Transverse colon (tissue), 4 donors: ENCODE measurements at regions not wholly inside any gene's neighbourhood (a gene's known extent, or its start where the extent isn't known, plus 50 kb on each side); places are given as distances from the start of the nearest gene placed in this dataset.

Experiments used
- DNase-seq: peaks from one replicate; pipeline ENCODE4 v3.0.0-alpha.2; 2019
- H3K27ac ChIP-seq, 4 donors: fragments of 200-600 bp; sonication (generic); 2 replicates each; pipeline ENCODE4 v1.5.1; 2016 to 2018; ENCODE audit warnings: inconsistent platforms in 4 of 4
- H3K27me3 ChIP-seq: fragments of 200-600 bp; sonication (generic); 2 replicates; pipeline ENCODE4 v1.5.1; 2017; ENCODE audit warnings: inconsistent platforms
- H3K36me3 ChIP-seq, 4 donors: fragments of 200-600 bp; sonication (generic); 2 replicates each; pipeline ENCODE4 v1.5.1; 2017 to 2019; ENCODE audit warnings: inconsistent platforms in 4 of 4
- H3K4me1 ChIP-seq, 4 donors: fragments of 200-600 bp; sonication (generic); 2 replicates each; pipeline ENCODE4 v1.5.1; 2017 to 2020; ENCODE audit warnings: inconsistent platforms in 4 of 4
- H3K4me3 ChIP-seq, 4 donors: fragments of 200-600 bp; sonication (generic); 1 replicate in 1 of 4; 2 replicates in 3 of 4; pipeline versions ENCODE4 v1.5.1 to v1.6.1; 2017 to 2019; ENCODE audit warnings: inconsistent platforms in 4 of 4
- H3K9me3 ChIP-seq, 2 donors: fragments of 200-600 bp; sonication (generic); 2 replicates each; pipeline ENCODE4 v1.5.1; 2017 to 2019; ENCODE audit warnings: inconsistent platforms in 2 of 2
- EP300 ChIP-seq: sonication (generic); formaldehyde crosslinking; IDR thresholded peaks from one replicate; pipeline ENCODE4 v1.6.1; 2017; ENCODE audit warnings: antibody characterized with exemption, low read depth
- POLR2A ChIP-seq: fragments of 450-650 bp; IDR thresholded peaks from one replicate; pipeline ENCODE4 v1.6.1; 2016; ENCODE audit warnings: antibody characterized with exemption, mild to moderate bottlenecking, moderate library complexity
- POLR2AphosphoS5 ChIP-seq, 3 donors: sonication (generic); formaldehyde crosslinking; IDR thresholded peaks; one replicate each; pipeline ENCODE4 v1.6.1; 2016; ENCODE audit warnings: antibody characterized with exemption in 3 of 3
- WGBS, 2 donors: methylation state at CpG; one replicate each; pipeline ENCODE4 v1.1.5; 2018; ENCODE audit warnings: low coverage in 1 of 2; 5-methylcytosine and 5-hydroxymethylcytosine counted together
- in situ Hi-C, 4 donors: fragments of 200-750 bp; cut with MboI; loops; one replicate each; pipeline versions ENCODE4 v1.15.0 to v1.15.1; 2017; ENCODE audit warnings: low sequenced_read_pairs in 3 of 4, low pct_ligation_motif_present in 1 of 4, low pct_unique_long_range_greater_than_20kb in 1 of 4
- intact Hi-C: fragments of 100-400 bp; cut with DNase I; formaldehyde crosslinking; loops from one replicate; pipeline ENCODE4 v1.15.1; 2023; ENCODE audit warnings: low total_unique reads
- TF ChIP-seq, protein P1 (sequence below), 5 experiments: fragments of 200-600 bp in 3 of 5; fragments of 450-650 bp in 2 of 5; sonication (generic) in 3 of 5; IDR thresholded peaks; 1 replicate in 2 of 5; 2 replicates in 3 of 5; pipeline ENCODE4 v1.5.1; 2016 to 2017; ENCODE audit warnings: antibody characterized with exemption in 5 of 5, inconsistent platforms in 3 of 5, mild to moderate bottlenecking in 2 of 5, moderate library complexity in 1 of 5

DNA sequence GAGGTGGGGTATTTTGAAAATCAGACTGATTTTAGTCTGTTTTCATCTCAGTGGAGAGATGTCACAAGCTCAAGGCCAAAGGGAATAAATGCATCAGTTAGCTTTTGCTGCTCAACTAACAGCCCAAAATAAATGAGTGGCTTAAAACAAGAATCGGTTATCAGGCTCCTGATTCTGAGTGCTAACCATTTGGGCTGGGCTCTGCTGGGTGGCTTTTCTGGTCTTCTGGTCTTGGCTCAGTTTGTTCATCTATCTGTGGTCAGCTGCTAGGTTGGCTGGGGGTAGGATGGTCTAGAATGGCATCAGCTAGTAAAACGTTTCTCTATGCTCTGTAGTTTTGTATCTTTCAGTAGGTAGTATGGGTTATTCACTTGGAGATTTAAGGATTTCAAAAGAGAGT is 357.5 kb upstream of the JAG1 start:
- H3K9me3 ChIP-seq: no peaks in the 10 kb centered on the region
- intact Hi-C loops (no loop called here), in situ Hi-C loops (no loop called here)
- no peak for DNase-seq
- no peaks in the 10 kb centered on the region for H3K4me1 ChIP-seq
- no peak for TF ChIP-seq POLR2AphosphoS5 (IDR thresholded peaks at IDR 0.05)
- TF ChIP-seq EP300: no peak
- no peak for TF ChIP-seq POLR2A
- TF ChIP-seq, protein P1, sequence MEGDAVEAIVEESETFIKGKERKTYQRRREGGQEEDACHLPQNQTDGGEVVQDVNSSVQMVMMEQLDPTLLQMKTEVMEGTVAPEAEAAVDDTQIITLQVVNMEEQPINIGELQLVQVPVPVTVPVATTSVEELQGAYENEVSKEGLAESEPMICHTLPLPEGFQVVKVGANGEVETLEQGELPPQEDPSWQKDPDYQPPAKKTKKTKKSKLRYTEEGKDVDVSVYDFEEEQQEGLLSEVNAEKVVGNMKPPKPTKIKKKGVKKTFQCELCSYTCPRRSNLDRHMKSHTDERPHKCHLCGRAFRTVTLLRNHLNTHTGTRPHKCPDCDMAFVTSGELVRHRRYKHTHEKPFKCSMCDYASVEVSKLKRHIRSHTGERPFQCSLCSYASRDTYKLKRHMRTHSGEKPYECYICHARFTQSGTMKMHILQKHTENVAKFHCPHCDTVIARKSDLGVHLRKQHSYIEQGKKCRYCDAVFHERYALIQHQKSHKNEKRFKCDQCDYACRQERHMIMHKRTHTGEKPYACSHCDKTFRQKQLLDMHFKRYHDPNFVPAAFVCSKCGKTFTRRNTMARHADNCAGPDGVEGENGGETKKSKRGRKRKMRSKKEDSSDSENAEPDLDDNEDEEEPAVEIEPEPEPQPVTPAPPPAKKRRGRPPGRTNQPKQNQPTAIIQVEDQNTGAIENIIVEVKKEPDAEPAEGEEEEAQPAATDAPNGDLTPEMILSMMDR (IDR thresholded peaks at IDR 0.05): no peak
- no peak overlapping the region for H3K27ac ChIP-seq
- no peaks in the 10 kb centered on the region for H3K27me3 ChIP-seq
- H3K4me3 ChIP-seq: no peak overlapping the region
- 71 to 80% methylated on average over 1 to 2 of the region's 2 CpGs for WGBS, 2 donors
- H3K36me3 ChIP-seq: no peaks in the 10 kb centered on the region

GRCh38 chr20:11032611-11033010 is 358.8 kb upstream of the JAG1 start:
- 69 to 84% methylated on average over 3 of the region's 3 CpGs for WGBS, 2 donors
- Histone ChIP-seq H3K27ac (no peak overlapping the region), H3K4me3 (no peak overlapping the region), H3K4me1 (no peaks in the 10 kb centered on the region), H3K36me3 (no peaks in the 10 kb centered on the region), H3K9me3 (no peaks in the 10 kb centered on the region), H3K27me3 (no peaks in the 10 kb centered on the region)
- in situ Hi-C loops (no loop called here), intact Hi-C loops (no loop called here)
- DNase-seq: no peak
- TF ChIP-seq POLR2AphosphoS5 (IDR thresholded peaks at IDR 0.05) (no peak), EP300 (no peak), POLR2A (no peak)
- TF ChIP-seq, protein P1 (IDR thresholded peaks at IDR 0.05): no peak

DNA sequence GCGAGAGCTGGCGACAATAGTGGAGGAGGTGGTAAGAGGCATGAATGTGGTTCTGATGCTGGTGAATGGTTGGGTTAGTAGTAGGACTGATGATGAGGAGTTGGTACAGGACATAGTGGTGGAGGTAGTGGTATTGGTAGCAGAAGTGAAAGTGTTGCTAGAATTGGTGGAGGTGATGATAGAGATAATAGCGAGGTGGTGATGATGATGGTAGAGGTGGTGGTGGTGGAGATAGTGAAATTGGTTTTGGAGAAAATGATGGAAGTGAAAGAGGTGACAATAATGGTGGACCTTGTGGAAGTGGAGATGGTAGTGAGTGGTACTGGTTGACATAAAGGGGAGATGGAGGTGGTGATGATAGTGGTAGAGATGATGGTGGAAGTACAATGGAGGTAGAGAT is 360.2 kb upstream of the JAG1 start:
- no peaks in the 10 kb centered on the region for H3K9me3 ChIP-seq
- H3K4me3 ChIP-seq: no peak overlapping the region
- H3K27me3 ChIP-seq: no peaks in the 10 kb centered on the region
- H3K4me1 ChIP-seq: no peaks in the 10 kb centered on the region
- intact Hi-C loops: no loop called here
- WGBS, 2 donors: 92 to 96% methylated on average over 3 of the region's 3 CpGs
- H3K36me3 ChIP-seq: no peaks in the 10 kb centered on the region
- in situ Hi-C loops: no loop called here
- no peak overlapping the region for H3K27ac ChIP-seq
- TF ChIP-seq POLR2A: no peak
- no peak for TF ChIP-seq POLR2AphosphoS5 (IDR thresholded peaks at IDR 0.05)
- TF ChIP-seq, protein P1 (IDR thresholded peaks at IDR 0.05): no peak
- TF ChIP-seq EP300: no peak
- no peak for DNase-seq

GRCh38 chr20:11035211-11035610 is 361.4 kb upstream of the JAG1 start:
- 74% methylated on average over 3 of the region's 3 CpGs; no CpG with 5 or more reads in 1 of the 2 donors for WGBS, 2 donors
- intact Hi-C loops: no loop called here
- no peaks in the 10 kb centered on the region for H3K27me3 ChIP-seq
- TF ChIP-seq, protein P1 (IDR thresholded peaks at IDR 0.05): no peak
- no peak for TF ChIP-seq EP300
- TF ChIP-seq POLR2A: no peak
- no peak for TF ChIP-seq POLR2AphosphoS5 (IDR thresholded peaks at IDR 0.05)
- in situ Hi-C loops: no loop called here
- no peaks in the 10 kb centered on the region for H3K9me3 ChIP-seq
- no peak overlapping the region for H3K27ac ChIP-seq
- no peak for DNase-seq
- no peaks in the 10 kb centered on the region for H3K4me1 ChIP-seq
- H3K4me3 ChIP-seq: no peak overlapping the region
- no peaks in the 10 kb centered on the region for H3K36me3 ChIP-seq
